Neutrophil (primary cell): ENCODE measurements at regions not wholly inside any gene's neighbourhood (a gene's known extent, or its start where the extent isn't known, plus 50 kb on each side); places are given as distances from the start of the nearest gene placed in this dataset.

Source experiments
- H3K27ac ChIP-seq: fragments of 200-600 bp; sonication (generic); 2 replicates; pipeline ENCODE4 v1.5.1; 2016; ENCODE audit warnings: mild to moderate bottlenecking, moderate library complexity
- H3K27me3 ChIP-seq: fragments of 200-600 bp; sonication (generic); 2 replicates; pipeline ENCODE4 v1.6.0; 2016; ENCODE audit warnings: mild to moderate bottlenecking
- H3K36me3 ChIP-seq: fragments of 200-600 bp; sonication (generic); 2 replicates; pipeline ENCODE4 v1.5.1; 2017
- H3K4me1 ChIP-seq, 2 experiments: fragments of 200-600 bp in 1 of 2; sonication (generic) in 1 of 2; 1 replicate in 1 of 2; 2 replicates in 1 of 2; pipeline versions ENCODE4 v1.5.1 to v1.6.1; 2013 to 2016; ENCODE audit warnings: low read depth in 1 of 2, low read length in 1 of 2, mild to moderate bottlenecking in 1 of 2, moderate library complexity in 1 of 2; ENCODE audit not compliant: control insufficient read depth in 1 of 2, insufficient read depth in 1 of 2
- H3K4me3 ChIP-seq, 2 experiments: fragments of 200-600 bp in 1 of 2; sonication (generic) in 1 of 2; 1 replicate in 1 of 2; 2 replicates in 1 of 2; pipeline ENCODE4 v1.5.1; 2013 to 2016; ENCODE audit warnings: low read depth in 1 of 2, low read length in 1 of 2, mild to moderate bottlenecking in 1 of 2, moderate library complexity in 1 of 2
- H3K9me3 ChIP-seq: fragments of 200-600 bp; sonication (generic); 2 replicates; pipeline ENCODE4 v1.5.1; 2016
- TF ChIP-seq, protein P1 (sequence below): fragments of 200-600 bp; sonication (generic); IDR thresholded peaks from 2 replicates; pipeline ENCODE4 v1.5.1; 2016; ENCODE audit warnings: antibody characterized with exemption

- H3K9me3 ChIP-seq, result no peaks in the 10 kb centered on the region
- TF ChIP-seq, protein P1, sequence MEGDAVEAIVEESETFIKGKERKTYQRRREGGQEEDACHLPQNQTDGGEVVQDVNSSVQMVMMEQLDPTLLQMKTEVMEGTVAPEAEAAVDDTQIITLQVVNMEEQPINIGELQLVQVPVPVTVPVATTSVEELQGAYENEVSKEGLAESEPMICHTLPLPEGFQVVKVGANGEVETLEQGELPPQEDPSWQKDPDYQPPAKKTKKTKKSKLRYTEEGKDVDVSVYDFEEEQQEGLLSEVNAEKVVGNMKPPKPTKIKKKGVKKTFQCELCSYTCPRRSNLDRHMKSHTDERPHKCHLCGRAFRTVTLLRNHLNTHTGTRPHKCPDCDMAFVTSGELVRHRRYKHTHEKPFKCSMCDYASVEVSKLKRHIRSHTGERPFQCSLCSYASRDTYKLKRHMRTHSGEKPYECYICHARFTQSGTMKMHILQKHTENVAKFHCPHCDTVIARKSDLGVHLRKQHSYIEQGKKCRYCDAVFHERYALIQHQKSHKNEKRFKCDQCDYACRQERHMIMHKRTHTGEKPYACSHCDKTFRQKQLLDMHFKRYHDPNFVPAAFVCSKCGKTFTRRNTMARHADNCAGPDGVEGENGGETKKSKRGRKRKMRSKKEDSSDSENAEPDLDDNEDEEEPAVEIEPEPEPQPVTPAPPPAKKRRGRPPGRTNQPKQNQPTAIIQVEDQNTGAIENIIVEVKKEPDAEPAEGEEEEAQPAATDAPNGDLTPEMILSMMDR, result no peak
- H3K27me3 ChIP-seq, result no peaks in the 10 kb centered on the region
- H3K27ac ChIP-seq, result no peak overlapping the region
- H3K4me1 ChIP-seq, result no peaks in the 10 kb centered on the region
- H3K36me3 ChIP-seq, result no peaks in the 10 kb centered on the region
- H3K4me3 ChIP-seq, result no peak overlapping the region
Observed at GRCh38 chr2:224258059-224258458, 143.8 kb downstream of the FAM124B start.

GRCh38 chr2:224257156-224257555 lies 144.8 kb downstream of the FAM124B start:
- H3K27ac ChIP-seq, result no peak overlapping the region
- H3K9me3 ChIP-seq, result no peaks in the 10 kb centered on the region
- TF ChIP-seq, protein P1, result no peak
- H3K4me3 ChIP-seq, result no peak overlapping the region
- H3K4me1 ChIP-seq, result no peaks in the 10 kb centered on the region
- no peaks in the 10 kb centered on the region for H3K36me3 ChIP-seq
- no peaks in the 10 kb centered on the region for H3K27me3 ChIP-seq

- no peak overlapping the region for H3K4me3 ChIP-seq
- no peaks in the 10 kb centered on the region for H3K9me3 ChIP-seq
- TF ChIP-seq, protein P1, result no peak
- H3K27me3 ChIP-seq, result no peaks in the 10 kb centered on the region
- H3K36me3 ChIP-seq, result no peaks in the 10 kb centered on the region
- no peak overlapping the region for H3K27ac ChIP-seq
- no peaks in the 10 kb centered on the region for H3K4me1 ChIP-seq
Observed at GRCh38 chr2:224253464-224253863, 148.4 kb downstream of the FAM124B start.

GRCh38 chr2:224252631-224253030 lies 149.3 kb downstream of the FAM124B start:
- TF ChIP-seq, protein P1, result no peak
- Histone ChIP-seq H3K27me3 (no peaks in the 10 kb centered on the region), H3K4me3 (no peak overlapping the region), H3K36me3 (no peaks in the 10 kb centered on the region), H3K9me3 (no peaks in the 10 kb centered on the region), H3K4me1 (no peaks in the 10 kb centered on the region), H3K27ac (no peak overlapping the region)

DNA sequence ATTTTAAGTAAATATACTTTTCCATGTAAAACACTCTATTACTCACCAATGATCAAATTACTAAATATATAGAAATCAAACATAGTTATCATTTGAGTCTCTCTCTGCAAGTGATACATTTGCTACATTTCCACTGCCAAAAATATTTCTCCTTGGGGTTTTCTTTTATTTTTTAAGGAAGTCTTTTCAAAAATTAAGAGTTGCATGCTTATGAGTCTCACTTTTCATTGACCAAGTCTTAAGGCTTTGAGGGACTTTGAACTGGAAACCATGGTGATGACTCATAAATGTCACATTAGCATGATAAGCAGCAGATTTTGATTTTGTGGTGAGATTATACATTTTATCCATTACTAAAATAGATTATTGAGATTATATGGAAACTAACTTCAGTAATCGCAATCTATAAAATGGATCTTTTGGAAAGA lies 152.9 kb downstream of the FAM124B start:
- Histone ChIP-seq H3K4me1 (no peaks in the 10 kb centered on the region), H3K27me3 (no peaks in the 10 kb centered on the region), H3K27ac (no peak overlapping the region), H3K36me3 (no peaks in the 10 kb centered on the region), H3K9me3 (no peaks in the 10 kb centered on the region), H3K4me3 (no peak overlapping the region)
- TF ChIP-seq, protein P1, result no peak

DNA sequence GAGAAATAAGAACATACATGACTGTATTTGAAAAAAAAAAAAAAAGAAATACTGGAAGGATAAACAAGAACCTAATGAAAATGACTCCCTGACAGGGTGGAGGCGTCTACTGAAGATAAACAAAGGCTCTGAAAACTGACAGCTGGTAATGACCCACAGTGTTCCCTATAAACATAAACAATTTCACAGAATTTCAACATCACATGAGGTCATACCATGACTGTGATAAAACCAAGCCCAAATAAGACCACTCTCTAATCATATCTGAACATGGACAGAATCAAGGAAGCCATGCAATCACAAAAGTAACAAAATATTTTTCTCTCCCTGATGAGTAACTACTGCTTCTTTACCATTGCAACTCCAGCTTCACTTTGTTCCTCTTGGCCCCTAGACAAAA lies 159.3 kb downstream of the FAM124B start:
- H3K27ac ChIP-seq, result no peak overlapping the region
- TF ChIP-seq, protein P1, result no peak
- H3K4me1 ChIP-seq, result no peaks in the 10 kb centered on the region
- no peaks in the 10 kb centered on the region for H3K36me3 ChIP-seq
- H3K9me3 ChIP-seq, result no peaks in the 10 kb centered on the region
- no peak overlapping the region for H3K4me3 ChIP-seq
- H3K27me3 ChIP-seq, result no peaks in the 10 kb centered on the region
